Suppressor macrophage treated with lipopolysaccharide for 4 hours (primary cell): ENCODE measurements at regions not wholly inside any gene's neighbourhood (a gene's known extent, or its start where the extent isn't known, plus 50 kb on each side); places are given as distances from the start of the nearest gene placed in this dataset.

Experiments used
- DNase-seq: peaks from one replicate; pipeline ENCODE4 v3.0.0-alpha.2; 2020

DNA sequence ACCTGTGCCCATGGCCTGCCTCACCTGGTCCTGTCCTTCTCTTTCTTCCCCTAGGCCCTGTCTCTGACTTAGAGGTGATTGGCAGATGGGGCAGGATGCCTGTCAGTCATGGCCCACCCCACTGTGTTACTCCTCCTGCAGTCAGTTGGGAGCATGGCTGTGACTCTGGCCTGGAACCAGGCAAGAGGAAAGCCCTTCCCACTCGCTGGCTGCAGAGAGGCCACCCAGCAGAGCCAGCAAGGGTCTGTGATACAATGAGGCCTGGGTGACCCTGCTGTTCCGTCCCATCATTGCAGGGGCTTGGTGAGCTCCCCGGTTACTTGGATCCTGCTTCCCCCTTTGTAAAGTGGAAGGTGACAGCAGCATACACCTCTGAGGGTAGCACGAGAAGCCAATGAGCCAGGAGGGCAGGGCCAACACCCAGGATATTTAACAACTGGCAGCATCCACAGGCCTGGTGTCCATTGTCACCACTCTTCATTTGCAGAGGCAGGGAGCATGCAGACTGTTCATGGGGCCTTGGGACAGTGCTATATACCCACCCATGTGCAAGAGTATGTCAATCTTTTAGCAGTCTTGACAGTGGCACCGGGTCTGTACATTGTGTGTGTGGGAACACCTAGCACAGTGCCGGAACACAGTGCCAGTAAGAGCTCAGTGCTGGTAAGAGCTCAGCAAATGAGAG, 191.0 kb upstream of the C1orf174 start:
- DNase-seq = no peak

DNA sequence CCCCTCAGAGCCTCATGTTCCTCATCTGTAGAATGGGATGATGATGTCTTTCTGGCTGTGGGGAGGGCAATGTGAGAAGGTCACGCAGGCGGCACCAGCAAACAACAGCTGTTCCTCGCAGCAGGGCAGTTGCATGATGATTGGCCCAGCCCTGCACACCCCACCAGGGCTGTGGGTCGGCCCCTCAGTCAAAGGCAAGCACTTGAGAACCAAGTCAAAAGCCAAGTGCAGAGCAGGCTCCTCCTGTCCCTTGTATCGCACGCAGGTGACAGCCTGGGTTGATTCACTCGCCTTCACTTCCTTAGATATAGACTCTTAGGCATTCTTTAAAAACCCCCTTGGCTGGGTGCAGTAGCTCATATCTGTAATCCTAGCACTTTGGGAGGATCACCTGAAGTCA, 191.9 kb upstream of the C1orf174 start:
- no peak for DNase-seq

DNA sequence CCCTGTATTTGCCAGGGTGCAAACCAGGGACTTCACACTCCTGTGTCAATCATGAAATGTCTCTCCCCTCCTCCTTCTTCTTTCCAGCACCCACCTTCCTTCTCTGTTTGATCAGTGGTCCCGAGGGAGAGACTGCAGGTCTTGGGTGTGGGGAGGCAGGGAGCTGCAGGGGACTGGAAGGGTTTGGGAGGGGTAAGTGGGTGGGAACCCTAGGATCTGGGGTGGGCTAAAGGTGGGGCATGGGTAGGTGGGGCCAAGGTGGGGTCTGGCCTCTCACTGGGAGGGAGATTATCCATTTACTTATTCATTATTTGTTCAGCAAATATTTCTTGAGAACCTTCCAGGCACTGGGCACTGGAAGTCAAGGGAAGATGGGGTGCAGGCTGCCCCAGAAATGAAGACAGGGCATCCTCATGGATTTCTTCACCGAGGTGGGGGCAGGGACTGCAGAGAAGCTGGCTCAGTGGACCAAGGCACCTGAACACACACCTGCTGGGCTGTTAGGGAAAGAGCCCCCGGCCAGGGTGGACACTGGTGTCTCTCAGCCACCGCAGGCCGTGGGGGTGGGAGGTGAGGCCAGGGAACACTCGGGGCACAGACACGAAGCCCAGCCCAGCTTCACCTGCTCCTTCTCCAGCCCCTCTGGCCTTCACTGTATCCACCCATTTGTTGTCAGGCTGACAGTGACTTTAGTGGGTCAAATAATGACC, 193.9 kb upstream of the C1orf174 start:
- no peak for DNase-seq

DNA sequence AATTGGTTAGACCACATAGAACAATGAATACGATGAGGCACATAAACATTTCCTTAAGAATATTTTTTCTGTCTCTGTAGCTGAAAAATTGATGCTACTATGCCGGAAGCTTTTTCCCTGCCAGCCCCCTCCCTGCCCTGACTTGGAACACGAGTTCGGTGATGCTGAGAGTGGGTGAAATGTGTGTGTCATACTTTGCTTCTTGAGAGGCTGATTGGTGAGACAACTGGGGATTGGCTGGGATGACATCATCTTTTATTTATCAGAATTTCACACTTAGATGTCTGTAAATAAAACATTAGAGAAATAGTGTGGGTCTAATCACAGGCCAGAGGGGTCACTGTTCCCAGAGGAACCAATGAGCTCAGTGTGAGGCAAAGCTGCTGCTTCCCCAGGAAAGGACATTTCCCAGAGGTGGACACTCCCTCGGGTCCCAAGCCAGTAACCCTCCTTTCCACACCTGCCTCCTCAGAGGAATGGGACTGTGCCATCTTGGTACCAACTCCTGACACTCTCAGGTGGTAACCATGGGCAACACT, 195.4 kb upstream of the C1orf174 start:
- no peak for DNase-seq

DNA sequence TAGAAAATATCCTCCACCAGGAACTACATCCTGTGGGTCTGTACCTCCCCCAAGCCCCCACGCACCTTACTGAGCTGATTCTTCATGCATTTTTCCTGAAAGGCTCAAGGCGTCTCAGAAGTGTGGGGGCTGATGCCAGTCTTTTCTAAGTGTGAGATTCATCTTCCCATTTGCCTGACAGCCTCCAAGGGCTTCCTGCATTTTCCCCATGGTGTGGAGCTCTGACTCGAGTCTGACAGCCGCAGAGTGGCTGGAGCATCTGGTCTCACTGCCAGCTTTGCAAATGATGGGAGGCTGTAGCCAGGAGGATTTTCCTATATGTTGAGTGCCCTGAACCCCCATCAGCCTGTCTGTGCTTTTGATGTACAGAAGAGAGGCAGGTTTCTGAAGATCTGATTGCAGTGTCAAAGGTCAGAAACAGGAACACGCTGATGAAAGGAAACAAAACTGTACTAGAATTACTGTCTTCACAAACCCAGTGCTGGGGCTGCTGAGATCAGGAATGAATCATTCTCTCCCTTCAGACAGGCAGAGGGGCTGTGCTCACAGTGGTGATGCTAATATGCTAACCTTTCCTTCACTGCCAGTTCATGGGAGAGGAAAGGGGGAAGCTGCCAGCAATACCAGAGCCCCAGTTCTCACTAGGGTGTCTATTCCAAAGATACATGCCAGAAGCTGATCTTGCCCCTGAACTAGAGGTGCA, 201.5 kb upstream of the C1orf174 start:
- no peak for DNase-seq

DNA sequence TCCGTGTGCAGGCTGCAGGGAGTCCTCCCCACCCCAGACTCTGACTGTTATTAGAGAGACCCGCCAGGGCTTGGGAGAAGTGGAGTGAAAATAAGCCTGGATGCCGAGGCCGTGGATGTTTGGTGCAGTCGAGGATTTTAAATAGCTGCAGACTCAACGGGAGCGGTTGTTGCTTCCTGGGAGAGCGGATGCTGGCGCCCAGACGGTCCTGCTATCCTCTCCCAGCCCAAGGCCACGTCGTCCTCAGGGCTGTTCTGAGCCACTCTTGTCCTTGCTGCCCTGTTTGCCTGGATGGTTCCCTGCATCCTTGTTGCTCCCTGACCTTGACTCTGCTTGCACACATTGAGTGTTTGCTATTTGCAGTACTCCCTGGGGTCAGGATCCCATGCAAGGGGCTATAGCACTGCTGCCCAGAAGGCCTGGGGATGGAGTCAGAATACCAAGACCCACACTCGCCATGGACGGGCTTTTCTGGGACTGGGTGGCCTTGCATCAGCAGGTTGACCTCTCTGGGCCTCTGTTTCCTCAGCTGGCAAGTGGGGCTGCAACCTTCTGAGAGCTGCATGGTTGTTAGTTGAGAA, 205.3 kb upstream of the C1orf174 start:
- DNase-seq = no peak

DNA sequence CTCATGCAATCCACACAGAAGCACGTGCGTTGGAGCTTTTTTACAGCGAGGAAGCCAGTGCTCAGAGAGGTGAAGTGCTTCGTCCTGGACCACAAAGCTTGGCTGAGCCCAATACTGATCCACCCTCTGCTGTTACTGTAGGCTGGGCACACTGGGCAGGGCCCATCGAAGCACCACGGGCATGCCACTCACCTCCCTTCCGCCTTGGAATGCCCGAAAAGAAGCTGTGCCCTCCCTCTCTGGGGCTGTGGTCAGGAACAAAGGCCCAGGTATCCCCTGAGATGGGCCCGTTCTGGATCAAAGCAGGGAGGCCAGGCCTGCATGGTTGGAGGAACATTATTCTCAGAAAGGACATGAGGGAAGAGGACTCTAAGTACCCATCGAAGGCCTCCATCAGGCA, 206.7 kb upstream of the C1orf174 start:
- DNase-seq = no peak

DNA sequence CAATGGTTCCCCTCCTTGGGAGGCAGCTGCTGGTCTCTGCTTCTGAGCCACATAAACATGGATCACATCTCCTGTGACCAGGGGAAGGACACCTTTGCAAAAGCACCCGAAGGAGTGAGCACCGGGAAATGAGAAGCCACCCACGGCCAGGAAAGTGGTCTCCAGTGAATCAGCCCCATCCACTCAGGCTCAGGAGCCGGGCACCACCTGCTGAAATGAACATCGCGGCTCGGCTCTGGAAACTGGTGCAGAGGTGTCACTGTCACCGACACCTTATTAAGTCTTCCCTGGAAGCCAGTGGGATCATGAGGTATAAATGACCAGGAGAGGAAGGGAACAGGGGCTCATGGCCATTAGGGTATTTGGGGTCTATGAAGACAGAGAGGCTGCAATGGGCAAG, 207.2 kb upstream of the C1orf174 start:
- DNase-seq = no peak

DNA sequence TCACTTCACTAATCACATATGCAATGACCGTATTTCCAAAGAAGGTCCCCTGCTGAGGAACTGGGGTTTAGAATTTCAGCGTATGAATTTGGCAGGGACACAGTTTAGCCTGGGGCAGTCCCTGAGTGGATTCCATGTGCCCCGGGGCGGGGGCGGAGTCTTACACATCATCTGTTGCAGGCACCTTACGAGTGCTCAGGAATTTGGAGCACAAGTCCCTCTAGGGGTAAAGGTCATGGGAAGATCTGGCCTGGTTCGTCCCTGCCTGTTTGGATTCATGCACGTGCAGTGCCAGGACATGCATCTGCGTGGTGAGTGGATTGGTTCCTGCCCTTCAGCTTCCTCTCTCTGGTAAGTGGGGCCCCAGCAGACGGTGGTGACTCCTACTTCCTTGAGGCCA, 208.3 kb upstream of the C1orf174 start:
- DNase-seq = no peak

DNA sequence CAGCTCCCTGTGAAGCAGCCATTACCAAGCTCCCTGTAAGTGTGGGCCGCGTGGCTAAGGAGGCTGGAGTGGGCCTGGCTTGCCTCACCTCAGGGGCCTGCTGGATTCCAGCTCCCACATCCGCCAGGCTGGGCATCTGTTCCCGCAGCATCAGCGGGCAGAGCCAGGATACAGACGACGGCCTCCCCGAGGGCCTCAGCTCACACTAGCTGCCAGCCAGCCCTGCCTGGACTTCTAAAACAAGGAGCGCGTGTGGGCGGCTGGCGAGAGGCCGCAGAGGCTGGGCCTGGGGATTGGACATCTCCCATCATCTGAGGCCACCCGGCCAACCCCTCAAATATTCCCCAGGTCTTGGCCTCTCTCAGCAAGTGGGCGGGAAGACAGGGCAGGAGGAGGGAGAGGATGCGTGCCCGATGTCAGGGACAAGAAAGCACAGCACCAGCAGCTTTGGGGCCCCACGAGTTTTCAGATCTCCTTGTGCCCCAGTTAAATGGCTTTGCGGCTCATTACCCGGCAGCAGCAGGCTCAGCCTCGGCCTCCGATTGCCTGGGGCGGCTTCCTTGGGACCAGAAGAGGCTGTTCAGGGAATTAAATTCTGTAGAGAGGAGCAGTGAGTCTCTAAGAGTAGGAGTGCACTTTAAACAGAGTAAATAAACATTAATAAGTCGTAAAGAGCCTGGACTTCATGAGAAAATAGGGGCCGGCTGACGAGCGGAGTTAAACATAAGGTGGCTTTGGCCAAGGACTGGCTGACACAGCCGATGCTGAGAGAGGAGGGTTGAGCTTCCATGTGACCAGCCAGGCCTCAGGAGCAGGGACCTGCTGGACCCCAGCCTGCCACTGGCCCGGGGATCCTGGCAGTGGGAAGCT, 208.9 kb upstream of the C1orf174 start:
- DNase-seq = no peak

DNA sequence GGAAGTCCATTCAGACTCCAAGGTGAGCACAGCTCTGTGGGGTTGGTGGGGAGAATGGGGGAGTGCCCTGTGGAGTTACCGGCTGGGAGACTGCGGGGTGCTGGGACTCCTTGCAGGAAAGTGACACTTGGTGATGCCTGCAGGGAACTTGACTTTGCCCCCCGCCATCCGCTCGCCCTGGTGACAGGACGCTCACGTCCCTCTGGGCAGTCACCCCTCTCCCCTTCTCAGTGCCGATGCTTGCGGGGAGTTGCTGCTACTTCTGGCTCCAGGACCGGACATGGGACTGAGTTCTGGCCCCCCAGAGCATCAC, 209.5 kb upstream of the C1orf174 start:
- DNase-seq = no peak

DNA sequence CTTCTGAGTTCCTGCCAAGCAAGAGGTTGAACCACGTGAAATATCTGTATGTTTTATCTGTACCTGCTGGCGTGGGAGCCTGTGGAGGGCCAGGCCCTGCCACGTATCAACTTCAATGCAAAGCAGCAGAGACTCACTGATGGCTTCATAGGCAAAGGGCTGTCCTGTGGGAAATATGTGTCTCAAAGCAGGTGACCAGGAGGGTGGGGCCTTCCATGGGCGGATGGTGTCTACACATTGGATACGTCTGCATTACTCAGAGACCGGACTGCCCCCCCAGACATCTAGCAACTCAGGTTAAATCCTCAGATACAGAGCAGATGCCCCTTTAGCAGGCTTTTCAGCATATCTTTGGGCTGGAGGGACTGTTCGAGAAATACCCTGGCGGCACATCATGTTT, 210.8 kb upstream of the C1orf174 start:
- DNase-seq = no peak

DNA sequence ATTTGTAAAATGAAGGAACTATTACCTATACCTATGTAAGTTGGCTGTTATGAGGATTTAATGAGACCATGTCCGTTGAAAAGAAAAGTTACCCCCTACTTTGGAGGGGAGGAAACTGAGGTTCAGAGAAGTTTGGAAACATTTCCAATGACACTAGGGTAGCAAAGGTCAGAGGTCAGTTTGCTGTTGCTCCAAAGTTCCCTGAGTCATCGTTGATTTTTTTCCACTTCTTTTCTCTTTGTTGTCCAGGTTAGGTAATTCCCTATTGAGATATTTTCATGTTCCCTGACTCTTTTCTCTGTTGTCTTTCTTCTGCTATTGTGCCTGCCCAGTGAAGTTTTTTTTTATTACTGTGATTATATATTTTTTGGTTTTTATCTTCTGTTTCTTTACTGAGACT, 213.8 kb upstream of the C1orf174 start:
- no peak for DNase-seq

DNA sequence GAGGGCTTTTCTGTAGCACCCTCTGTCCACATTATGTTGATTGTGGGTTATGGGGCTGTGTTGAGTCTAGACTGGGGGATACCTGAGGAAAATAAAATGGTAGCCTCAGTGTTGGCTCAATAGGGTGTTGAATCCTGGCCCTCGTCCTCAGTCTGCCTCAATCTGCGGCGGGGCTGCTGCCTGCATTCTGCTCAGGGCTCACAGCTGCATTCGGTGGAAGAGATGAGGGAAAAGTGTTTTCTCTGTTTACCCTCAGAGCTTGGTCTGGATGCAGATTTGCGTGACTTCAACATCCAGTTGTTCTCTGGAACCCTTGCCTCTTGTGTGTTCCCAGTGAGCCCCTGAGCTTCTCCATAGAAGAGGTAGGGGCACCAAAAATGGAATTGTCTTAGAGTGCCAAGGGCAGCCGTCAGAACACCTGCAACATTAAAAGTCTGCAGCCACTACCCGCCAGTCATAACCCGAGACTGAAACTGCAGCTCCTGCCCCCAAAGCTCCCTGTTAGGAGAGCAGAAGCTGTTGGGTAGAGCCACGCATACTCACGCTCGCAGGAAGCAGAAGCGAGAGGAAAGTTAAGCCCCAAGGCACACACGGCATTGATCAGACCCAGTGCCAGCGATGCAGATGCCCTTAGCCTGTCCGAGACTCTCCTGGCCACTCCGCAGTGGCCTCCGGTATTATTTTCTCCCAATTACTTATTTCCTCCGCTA, 215.3 kb upstream of the C1orf174 start:
- DNase-seq = no peak

DNA sequence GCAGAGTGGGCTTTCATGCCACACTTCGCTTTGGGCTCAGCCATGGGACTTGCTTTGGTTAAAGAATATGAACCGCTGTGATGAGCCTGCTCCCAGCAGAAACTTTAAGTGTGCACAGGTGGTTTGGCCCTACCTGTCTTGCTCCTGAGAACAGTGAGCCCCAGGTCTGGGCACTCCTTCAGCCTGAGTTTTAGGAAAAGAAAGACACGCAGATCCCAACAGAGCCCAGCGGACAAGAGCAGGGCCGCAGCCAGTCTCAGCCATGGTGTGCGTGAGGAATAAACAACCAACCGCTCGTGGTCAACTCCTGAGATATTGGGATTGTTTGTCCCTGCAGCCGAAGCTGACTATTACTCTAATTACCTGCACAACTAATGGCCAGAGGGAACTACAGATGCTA, 217.1 kb upstream of the C1orf174 start:
- DNase-seq = no peak

DNA sequence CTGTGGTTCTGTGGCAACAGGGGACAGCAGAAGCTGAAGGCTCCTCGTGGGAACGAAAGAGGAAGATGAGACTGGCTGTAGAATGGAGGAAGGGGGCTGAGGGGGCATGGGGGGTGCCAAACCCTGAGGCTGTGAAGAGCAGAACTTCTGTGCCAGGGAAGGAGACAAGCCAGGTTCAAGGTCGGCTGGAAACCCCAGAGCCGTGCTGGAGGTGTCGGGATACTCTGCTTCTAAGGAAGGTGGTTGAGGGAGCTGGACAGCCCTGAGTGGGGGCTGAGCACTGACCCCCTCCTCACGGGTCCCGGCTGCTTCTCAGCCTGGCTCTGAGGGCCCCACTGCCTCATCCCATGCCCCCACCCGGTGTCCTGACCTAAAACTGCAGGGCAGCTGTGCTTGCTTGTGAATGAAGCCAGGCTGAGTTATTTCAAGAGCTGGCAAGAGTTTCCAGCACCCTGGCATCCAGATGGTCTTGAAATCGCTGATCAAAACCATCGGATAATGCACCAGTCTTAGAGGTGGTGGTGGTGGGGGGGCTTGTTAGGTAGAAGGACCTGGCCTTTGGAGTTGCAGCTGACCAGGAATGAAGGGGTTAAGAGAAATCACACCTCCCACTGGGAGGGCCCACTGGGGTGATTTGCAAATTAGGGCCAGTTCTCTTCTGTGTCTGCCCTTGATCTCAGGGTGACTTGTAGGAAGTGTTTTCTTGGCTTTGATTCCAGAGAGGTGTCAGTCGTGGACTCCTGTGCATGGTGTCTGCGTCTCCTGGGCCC, 218.9 kb upstream of the C1orf174 start:
- no peak for DNase-seq

DNA sequence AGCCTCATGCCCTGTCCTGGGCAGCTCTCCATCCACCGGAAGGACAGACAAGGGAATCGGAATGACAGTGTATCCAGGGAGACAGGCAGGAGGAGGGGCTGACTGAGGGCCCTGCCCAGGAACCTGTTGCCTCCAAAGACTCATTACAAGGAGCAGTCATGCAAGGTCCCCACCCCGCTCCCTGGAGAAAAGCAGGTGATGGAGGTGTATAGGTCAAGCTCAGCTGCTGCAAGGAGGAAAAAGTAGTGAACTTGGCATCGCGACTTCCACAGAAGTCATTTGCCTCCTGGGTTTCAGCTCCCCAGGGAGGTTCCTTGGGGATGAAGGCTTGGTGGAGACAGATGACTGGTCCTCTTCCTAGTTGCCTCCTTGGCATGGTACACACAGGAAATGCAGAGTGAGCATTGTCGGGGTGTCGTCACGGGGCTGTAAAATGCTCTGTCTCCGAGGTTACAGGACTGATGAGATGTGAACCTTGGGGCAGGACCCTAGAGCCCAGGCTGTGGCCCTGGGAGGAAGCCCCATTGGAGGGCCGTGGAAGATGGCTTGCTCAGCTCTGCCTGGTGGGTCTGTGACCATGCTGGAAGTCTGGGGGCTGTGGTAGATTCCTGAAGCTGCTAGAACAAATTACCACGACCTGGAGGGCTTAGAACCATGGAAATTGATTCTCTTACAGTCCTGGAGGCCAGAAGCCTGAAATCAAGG, 219.6 kb upstream of the C1orf174 start:
- DNase-seq = no peak

DNA sequence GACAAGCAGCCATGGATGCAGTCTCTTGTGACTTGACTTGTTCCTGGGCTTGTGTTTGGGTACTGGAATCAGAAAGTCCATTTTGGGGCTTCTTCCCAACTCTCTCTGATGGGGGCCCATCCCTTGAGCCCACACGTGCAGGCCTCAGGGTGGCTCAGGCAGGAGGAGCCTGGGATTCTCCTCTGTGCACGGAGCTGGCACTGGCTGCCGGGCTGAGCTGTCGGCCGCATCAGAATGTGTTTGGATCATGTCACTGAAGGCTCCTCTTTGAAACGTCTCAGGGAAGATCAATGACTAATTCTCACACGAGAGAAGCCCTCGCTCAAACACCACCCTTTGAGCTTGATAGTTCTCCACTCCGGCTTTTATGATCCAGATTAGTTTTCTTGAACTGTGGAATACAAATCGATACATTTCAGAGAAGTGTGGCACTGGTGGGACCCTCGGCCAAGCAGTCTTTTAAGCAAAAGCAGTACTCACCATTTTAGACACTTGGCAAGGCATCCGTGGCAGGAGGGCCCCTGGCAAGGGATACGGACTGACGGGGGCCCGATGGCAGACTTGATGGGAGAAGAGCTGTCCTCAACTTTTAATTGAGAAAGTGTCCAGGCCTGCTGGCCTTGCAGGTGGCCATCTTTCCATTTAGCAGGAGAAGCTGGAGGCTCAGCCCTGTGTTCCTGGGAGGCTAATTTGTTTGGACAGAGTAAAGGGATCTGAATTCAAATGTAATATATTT, 220.7 kb upstream of the C1orf174 start:
- no peak for DNase-seq

DNA sequence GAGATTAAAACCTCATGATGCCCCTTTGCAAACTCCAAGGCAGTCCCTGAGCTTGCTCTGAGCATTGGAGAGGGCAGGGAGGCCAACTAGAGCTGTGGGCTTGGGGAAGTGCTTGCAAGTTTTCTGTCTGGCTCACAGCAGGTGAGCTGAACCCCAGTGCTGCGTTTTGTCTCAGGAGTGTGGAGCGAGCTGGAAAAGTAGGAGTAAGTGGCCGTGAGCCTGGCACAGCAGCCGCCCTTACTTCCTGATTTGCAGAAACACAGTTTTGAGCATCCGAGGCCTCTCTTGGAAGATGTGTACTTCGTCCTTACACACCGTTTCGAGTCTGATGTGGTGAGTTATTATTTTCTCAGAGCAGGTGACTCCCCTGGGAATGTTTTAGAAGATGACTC, 221.2 kb upstream of the C1orf174 start:
- DNase-seq = no peak
